BJ (cell line): ENCODE measurements at regions not wholly inside any gene's neighbourhood (a gene's known extent, or its start where the extent isn't known, plus 50 kb on each side); places are given as distances from the start of the nearest gene placed in this dataset.

ENCODE experiments used
- CTCF ChIA-PET: fragments of 350-600 bp; formaldehyde crosslinking; extraction: SDS; loops from one replicate; lab custom pipeline; 2021; ENCODE audit warnings: antibody characterized with exemption, inconsistent platforms; lab: Yijun Ruan, JAX
- POLR2A ChIA-PET: fragments of 300-600 bp; sonication (Branson Sonifier 250); formaldehyde crosslinking; extraction: SDS; loops from one replicate; lab custom pipeline; 2021; ENCODE audit warnings: antibody characterized with exemption; lab: Charles Lee
- DNase-seq: peaks from one replicate; pipeline ENCODE4 v3.0.0-alpha.2; 2011; ENCODE audit warnings: low read depth
- H3K27me3 ChIP-seq: 2 replicates; pipeline ENCODE4 v1.6.0; 2011; ENCODE audit warnings: low read length; ENCODE audit not compliant: control insufficient read depth, insufficient read depth
- H3K36me3 ChIP-seq: 2 replicates; pipeline ENCODE4 v1.5.1; 2011; ENCODE audit warnings: low read length; ENCODE audit not compliant: control insufficient read depth, insufficient read depth
- H3K4me3 ChIP-seq: 2 replicates; pipeline ENCODE4 v1.5.1; 2011; ENCODE audit warnings: low read depth, mild to moderate bottlenecking, control low read depth, low read length
- TF ChIP-seq, protein P1 (sequence below): IDR thresholded peaks from 2 replicates; pipeline ENCODE4 v1.5.1; 2011; ENCODE audit warnings: low read depth, mild to moderate bottlenecking, control low read depth, inconsistent platforms, low read length, moderate library complexity; ENCODE audit not compliant: insufficient read depth

GRCh38 chr5:174355208-174355612 is 309.7 kb downstream of the NSG2 start:
- ChIA-PET POLR2A (no interaction called here), CTCF (interaction anchor here (2.1 kb wide), 1 partner anchor 20 kb away, joined by 5 read pairs; no protein-coding TSS in a partner anchor)
- Histone ChIP-seq H3K4me3 (no peak overlapping the region), H3K36me3 (no peaks in the 10 kb centered on the region), H3K27me3 (no peaks in the 10 kb centered on the region; the same call in 1 of the 2 replicates)
- TF ChIP-seq, protein P1, sequence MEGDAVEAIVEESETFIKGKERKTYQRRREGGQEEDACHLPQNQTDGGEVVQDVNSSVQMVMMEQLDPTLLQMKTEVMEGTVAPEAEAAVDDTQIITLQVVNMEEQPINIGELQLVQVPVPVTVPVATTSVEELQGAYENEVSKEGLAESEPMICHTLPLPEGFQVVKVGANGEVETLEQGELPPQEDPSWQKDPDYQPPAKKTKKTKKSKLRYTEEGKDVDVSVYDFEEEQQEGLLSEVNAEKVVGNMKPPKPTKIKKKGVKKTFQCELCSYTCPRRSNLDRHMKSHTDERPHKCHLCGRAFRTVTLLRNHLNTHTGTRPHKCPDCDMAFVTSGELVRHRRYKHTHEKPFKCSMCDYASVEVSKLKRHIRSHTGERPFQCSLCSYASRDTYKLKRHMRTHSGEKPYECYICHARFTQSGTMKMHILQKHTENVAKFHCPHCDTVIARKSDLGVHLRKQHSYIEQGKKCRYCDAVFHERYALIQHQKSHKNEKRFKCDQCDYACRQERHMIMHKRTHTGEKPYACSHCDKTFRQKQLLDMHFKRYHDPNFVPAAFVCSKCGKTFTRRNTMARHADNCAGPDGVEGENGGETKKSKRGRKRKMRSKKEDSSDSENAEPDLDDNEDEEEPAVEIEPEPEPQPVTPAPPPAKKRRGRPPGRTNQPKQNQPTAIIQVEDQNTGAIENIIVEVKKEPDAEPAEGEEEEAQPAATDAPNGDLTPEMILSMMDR = no peak
- peak; percentile 95 for DNase-seq

DNA sequence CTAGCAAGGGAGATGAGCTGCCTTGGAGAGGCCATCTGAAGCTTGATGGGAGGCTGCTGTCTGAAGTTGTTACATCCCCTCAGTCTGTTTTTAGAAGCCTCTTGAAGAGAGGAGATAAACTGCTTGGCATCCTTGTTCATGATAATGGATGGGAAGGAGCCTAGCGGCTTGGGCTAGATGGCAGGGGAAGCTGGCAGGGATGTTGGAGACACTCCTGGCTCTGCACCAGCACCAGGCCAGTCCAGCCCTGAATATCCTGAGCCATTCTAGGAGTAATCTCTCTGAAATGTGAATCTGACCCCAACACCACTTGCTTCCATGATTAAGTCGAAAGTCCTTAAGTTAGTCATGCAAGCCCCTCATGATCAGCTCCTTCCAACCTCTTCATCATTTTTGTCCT is 310.5 kb downstream of the NSG2 start:
- TF ChIP-seq, protein P1 = no peak
- H3K36me3 ChIP-seq = no peaks in the 10 kb centered on the region
- ChIA-PET CTCF (interaction anchor here (0.7 kb wide), 2 partner anchors 9 to 46 kb away, joined by 3 to 4 read pairs; no protein-coding TSS in a partner anchor), POLR2A (no interaction called here)
- no peaks in the 10 kb centered on the region; the same call in 1 of the 2 replicates for H3K27me3 ChIP-seq
- no peak for DNase-seq
- H3K4me3 ChIP-seq = no peak overlapping the region

GRCh38 chr5:174356536-174356935 is 311.0 kb downstream of the NSG2 start:
- DNase-seq = no peak
- H3K4me3 ChIP-seq = no peak overlapping the region
- no peaks in the 10 kb centered on the region; the same call in 1 of the 2 replicates for H3K27me3 ChIP-seq
- CTCF ChIA-PET = interaction anchor here (0.7 kb wide), 1 partner anchor 46 kb away, joined by 3 read pairs; no protein-coding TSS in a partner anchor
- no peaks in the 10 kb centered on the region for H3K36me3 ChIP-seq
- POLR2A ChIA-PET = no interaction called here
- TF ChIP-seq, protein P1 = no peak

GRCh38 chr5:174358276-174358675 is 312.8 kb downstream of the NSG2 start:
- no peaks in the 10 kb centered on the region for H3K36me3 ChIP-seq
- TF ChIP-seq, protein P1 = no peak
- CTCF ChIA-PET = interaction anchor here (0.8 kb wide), 1 partner anchor 10 kb away, joined by 3 read pairs; no protein-coding TSS in a partner anchor
- H3K27me3 ChIP-seq = no peaks in the 10 kb centered on the region; the same call in 1 of the 2 replicates
- no peak overlapping the region for H3K4me3 ChIP-seq
- POLR2A ChIA-PET = no interaction called here
- no peak for DNase-seq

GRCh38 chr5:174359071-174359470 is 313.6 kb downstream of the NSG2 start:
- ChIA-PET CTCF (interaction anchor here (0.8 to 1.2 kb wide), 2 partner anchors 11 kb away, joined by 3 to 4 read pairs; no protein-coding TSS in a partner anchor), POLR2A (no interaction called here)
- Histone ChIP-seq H3K27me3 (no peaks in the 10 kb centered on the region; the same call in 1 of the 2 replicates), H3K4me3 (no peak overlapping the region), H3K36me3 (no peaks in the 10 kb centered on the region)
- TF ChIP-seq, protein P1 = no peak
- DNase-seq = no peak
